GM10266 (cell line): ENCODE measurements at regions not wholly inside any gene's neighbourhood (a gene's known extent, or its start where the extent isn't known, plus 50 kb on each side); places are given as distances from the start of the nearest gene placed in this dataset.
"Not testable (repeated sequence)": the region's sequence is repeated elsewhere in the genome, so short reads cannot be mapped to it uniquely, and the experiment has no call there.

Experiments used
- DNase-seq: peaks from one replicate; pipeline ENCODE4 v3.0.0; 2012; ENCODE audit errors: extremely low spot score
- TF ChIP-seq, protein P1 (sequence below): IDR thresholded peaks from 2 replicates; pipeline ENCODE4 v1.5.1; 2012; ENCODE audit warnings: mild to moderate bottlenecking, low read depth; ENCODE audit not compliant: control insufficient read depth, insufficient read depth; ENCODE audit errors: missing control alignments

DNA sequence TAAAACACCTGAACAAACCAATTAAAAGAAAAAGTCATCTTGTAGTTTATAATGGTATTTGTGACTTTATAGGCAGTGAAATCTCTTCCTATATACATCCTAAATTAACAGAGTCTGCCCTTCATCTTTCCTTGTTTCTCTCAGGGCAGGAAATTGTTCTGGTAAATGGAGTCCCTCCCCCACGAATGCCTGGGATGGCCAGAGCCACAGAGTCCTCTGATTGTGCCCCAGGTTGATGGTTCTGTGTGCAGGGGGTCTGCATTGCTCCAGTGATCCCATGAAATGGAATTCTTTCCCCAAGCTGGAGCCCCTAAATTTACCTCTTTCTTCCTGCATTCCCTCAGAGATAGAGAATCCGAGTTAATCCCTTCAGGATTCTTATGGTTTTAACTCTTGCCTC lies 155.5 kb downstream of the MTX2 start:
- DNase-seq, result no peak
- TF ChIP-seq, protein P1, sequence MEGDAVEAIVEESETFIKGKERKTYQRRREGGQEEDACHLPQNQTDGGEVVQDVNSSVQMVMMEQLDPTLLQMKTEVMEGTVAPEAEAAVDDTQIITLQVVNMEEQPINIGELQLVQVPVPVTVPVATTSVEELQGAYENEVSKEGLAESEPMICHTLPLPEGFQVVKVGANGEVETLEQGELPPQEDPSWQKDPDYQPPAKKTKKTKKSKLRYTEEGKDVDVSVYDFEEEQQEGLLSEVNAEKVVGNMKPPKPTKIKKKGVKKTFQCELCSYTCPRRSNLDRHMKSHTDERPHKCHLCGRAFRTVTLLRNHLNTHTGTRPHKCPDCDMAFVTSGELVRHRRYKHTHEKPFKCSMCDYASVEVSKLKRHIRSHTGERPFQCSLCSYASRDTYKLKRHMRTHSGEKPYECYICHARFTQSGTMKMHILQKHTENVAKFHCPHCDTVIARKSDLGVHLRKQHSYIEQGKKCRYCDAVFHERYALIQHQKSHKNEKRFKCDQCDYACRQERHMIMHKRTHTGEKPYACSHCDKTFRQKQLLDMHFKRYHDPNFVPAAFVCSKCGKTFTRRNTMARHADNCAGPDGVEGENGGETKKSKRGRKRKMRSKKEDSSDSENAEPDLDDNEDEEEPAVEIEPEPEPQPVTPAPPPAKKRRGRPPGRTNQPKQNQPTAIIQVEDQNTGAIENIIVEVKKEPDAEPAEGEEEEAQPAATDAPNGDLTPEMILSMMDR, result no peak

DNA sequence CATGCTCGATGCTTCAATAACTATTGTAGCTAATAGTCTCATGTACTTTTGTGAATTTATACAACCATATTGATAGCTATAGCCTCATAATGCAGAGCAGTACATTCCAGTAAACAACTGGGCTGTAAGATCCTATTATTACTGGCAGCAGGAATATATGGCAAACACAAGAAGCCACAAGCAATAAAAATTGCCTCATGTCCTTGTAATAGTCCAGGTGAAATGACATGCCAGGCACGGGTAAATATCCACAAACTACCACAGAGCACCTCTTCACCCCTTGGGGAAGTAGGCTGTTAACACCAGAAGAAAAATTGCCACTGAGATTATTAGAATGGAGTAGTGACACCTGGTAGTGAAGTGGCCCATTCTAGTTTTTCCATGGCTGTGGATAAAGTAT lies 158.3 kb downstream of the MTX2 start:
- TF ChIP-seq, protein P1, result no peak

DNA sequence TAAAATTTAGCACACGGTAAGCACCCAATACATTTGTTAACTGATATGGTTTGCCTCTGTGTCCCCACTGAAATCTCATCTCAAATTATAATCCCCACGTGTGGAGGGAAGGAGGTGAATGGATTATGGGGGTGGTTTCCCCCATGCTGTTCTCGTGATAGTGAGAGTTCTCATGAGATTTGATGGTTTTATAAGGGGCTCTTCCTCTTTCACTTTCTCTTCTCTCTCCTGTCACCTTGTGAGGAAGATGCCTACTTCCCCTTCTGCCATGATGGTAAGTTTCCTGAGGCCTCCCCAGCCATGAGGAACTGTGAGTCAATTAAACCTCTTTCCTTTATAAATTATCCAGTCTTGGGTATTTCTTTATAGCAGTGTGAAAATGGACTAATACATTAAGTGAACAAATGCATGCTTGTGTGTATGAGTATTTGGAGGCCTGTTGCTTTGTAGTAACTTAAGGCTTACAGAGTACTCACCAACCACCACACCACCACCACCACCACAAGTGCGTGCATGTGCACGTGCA lies 159.8 kb downstream of the MTX2 start:
- DNase-seq, result not testable (repeated sequence)

More for the DNA sequence above, 158.3 kb downstream of the MTX2 start:
- DNase-seq, result no peak

DNA sequence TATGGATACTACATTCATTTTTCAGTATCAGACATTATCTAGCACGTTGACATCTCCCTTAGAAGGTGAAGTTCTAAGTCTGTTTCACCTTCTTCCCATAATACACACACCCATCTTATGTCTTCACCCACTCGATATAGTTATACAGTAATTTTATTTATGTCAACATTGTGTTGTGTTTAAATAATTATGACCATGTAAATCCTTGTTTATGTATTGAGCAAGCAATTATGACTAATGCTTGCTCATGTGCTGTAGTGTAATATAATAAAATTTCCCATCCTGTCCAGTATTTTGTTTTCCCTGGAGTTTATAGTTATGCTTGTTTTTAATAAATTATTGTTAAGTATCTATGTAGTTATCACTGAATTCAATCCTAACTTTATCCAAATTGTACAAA lies 163.2 kb downstream of the MTX2 start:
- TF ChIP-seq, protein P1, result no peak
- no peak for DNase-seq

DNA sequence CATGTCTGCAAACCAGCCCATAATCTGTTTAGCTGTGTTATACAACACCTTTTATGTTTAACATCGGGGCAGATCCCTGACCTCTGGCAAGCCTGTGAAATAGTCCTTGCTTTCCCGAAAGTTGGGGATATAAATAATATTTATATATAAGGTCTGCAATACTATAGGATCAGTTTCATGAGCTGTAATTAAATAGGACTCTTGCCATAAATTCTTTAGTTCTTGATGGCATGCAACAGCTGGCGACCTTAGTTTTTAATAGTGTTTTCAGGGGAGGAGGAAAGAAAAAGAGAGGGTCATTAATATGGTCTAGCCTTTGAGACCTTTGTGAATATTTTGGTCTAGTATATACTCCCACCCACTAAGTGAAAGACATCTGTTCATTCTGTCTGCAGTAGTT lies 166.5 kb downstream of the MTX2 start:
- DNase-seq, result no peak
- TF ChIP-seq, protein P1, result no peak

DNA sequence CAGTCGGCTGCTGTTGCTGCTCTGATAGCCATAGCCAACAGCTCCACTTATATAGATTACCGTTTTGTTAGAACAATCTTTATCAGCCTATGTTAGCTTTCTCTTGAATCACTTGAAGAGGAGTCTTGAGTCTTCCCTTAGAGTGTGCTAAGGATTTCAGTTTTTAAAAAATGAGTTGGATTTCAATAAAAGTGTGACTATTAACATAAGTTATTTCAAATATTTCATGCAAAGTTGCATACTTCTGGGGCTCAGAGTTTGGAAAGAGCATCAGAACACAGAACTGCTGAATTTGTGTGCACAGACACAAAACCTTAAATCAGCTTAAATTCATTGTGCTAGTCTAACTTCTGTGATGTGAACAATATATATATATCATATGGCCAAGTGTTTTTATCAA lies 174.7 kb downstream of the MTX2 start:
- TF ChIP-seq, protein P1, result no peak
- no peak for DNase-seq

DNA sequence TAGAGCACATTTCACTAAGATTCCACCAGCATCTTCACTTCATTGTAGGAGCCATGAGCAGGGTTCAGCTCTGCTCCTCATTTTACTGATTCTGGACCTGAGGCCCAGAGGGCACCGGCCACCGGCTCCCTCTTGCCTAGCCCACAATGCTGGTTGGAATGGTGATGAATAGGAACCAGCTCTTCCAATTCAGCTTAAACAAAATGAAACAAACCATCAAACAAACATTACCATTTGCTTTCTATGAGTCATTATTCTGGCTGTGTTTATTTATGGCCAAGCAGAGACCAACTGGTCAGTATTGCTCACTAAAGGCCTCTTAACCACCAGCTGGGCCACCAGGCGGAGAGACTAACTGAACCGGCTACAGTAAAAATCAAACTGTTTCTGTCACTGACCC lies 176.7 kb downstream of the MTX2 start:
- DNase-seq, result no peak
- TF ChIP-seq, protein P1, result no peak
